GM19372 (cell line): ENCODE measurements at regions not wholly inside any gene's neighbourhood (a gene's known extent, or its start where the extent isn't known, plus 50 kb on each side); places are given as distances from the start of the nearest gene placed in this dataset.

ENCODE experiments used
- ATAC-seq: cut with Tn5 transposase; IDR thresholded peaks from one replicate; pipeline ENCODE4 v1.9.1; 2021; ENCODE audit warnings: mild to moderate bottlenecking, low read depth, moderate library complexity; ENCODE audit not compliant: unreplicated experiment

GRCh38 chr3:177745607-177746005, 548.3 kb upstream of the TBL1XR1 start:
- no peak for ATAC-seq

- ATAC-seq: no peak
These were observed 549.2 kb upstream of the TBL1XR1 start for GRCh38 chr3:177746337-177746933.

GRCh38 chr3:177749836-177750235, 552.6 kb upstream of the TBL1XR1 start:
- ATAC-seq: no peak

GRCh38 chr3:177750436-177750835, 553.2 kb upstream of the TBL1XR1 start:
- no peak for ATAC-seq

- no peak for ATAC-seq
These were observed 554.5 kb upstream of the TBL1XR1 start for GRCh38 chr3:177751770-177752169.

- ATAC-seq: no peak
These were observed 555.5 kb upstream of the TBL1XR1 start for GRCh38 chr3:177752831-177753230.

- no peak for ATAC-seq
These were observed 556.3 kb upstream of the TBL1XR1 start for GRCh38 chr3:177753451-177754155.

GRCh38 chr3:177754508-177754921, 557.2 kb upstream of the TBL1XR1 start:
- no peak for ATAC-seq

- ATAC-seq: no peak
These were observed 560.8 kb upstream of the TBL1XR1 start for GRCh38 chr3:177758126-177758525.

GRCh38 chr3:177760803-177761202, 563.5 kb upstream of the TBL1XR1 start:
- ATAC-seq: no peak

- ATAC-seq: no peak
These were observed 567.2 kb upstream of the TBL1XR1 start for GRCh38 chr3:177764377-177764912.

- no peak for ATAC-seq
These were observed 567.7 kb upstream of the TBL1XR1 start for GRCh38 chr3:177764933-177765332.

- ATAC-seq: no peak
These were observed 573.3 kb upstream of the TBL1XR1 start for GRCh38 chr3:177770383-177771230.

- ATAC-seq: no peak
These were observed 574.5 kb upstream of the TBL1XR1 start for GRCh38 chr3:177771780-177772179.

- ATAC-seq: no peak
These were observed 575.8 kb upstream of the TBL1XR1 start for GRCh38 chr3:177772908-177773557.

- no peak for ATAC-seq
These were observed 576.4 kb upstream of the TBL1XR1 start for GRCh38 chr3:177773717-177774116.

GRCh38 chr3:177776661-177777101, 579.4 kb upstream of the TBL1XR1 start:
- ATAC-seq: no peak

GRCh38 chr3:177777699-177778098, 580.4 kb upstream of the TBL1XR1 start:
- peak; percentile 87 for ATAC-seq

GRCh38 chr3:177778633-177779032, 581.4 kb upstream of the TBL1XR1 start:
- ATAC-seq: no peak

GRCh38 chr3:177781686-177782161, 584.4 kb upstream of the TBL1XR1 start:
- ATAC-seq: no peak
